ENCODE measurements at regions not wholly inside any gene's neighbourhood (a gene's known extent, or its start where the extent isn't known, plus 50 kb on each side); places are given as distances from the start of the nearest gene placed in this dataset.

DNA sequence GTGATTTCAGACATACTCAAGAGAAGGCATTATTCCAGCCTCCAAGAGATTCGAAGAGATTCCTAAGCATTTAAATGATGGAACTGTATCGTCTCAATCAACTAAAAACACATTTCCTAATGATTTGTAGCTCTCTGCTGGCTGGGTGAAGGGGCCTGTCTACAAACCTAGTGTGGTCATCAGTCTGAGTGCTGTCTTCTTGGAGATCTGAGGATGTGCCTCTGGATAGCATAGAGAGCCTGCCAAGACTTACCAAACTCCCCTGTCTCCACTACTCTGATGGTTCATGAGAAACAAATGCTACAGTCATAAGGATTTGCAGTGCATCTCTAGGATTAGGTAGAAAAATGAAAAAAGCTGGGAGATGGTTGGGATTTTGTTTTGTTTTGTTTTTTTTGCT, 176.9 kb upstream of the CITED2 start:
- FAIRE-seq = no peak
- DNase-seq (ENCODE audit: low spot score in 2 of 2) = no peak

DNA sequence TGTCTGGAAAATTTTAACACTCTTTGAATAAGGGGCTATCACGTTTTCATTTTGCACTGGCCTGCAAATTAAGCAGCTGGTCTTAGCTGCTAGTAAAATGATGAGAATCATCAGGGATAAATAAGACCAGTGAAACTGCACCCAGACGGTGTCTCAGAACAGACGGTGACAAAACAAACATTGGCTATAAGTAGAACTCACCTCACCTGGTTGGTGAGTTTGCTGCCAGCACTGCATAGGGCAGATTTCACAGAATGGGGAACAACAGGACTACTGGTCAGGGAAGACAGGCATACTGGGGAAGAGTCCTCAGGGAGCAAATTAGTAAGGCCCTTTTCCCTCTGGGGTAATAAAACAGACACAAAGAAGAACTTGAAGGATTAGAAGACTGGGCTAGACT, 175.9 kb upstream of the CITED2 start:
- no peak for DNase-seq (ENCODE audit: low spot score in 2 of 2)
- no peak for FAIRE-seq

DNA sequence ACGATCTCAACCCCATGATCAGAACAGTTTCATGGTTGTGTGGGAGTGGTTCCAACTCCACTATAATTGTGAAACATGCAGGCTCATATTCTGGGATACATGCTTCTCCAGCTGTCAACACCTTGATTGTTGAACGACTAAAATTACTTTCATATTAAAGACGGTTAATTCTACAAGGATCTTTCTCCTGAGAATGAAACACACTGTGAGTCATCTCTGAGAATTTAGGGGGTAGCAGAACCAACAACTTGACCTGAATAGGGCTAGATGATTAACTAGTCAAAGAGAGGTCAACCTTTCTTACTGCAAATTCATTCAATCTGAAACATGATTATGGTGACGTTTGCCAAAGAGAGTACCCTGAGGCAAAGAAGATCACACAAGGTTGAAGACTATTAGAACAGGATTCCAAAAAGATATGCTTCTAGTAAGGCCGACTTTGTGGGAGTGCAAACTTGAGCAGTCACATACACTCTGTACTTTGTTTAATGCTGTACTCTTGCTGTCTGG, 175.2 kb upstream of the CITED2 start:
- DNase-seq (ENCODE audit: low spot score in 2 of 2) = no peak
- no peak for FAIRE-seq

DNA sequence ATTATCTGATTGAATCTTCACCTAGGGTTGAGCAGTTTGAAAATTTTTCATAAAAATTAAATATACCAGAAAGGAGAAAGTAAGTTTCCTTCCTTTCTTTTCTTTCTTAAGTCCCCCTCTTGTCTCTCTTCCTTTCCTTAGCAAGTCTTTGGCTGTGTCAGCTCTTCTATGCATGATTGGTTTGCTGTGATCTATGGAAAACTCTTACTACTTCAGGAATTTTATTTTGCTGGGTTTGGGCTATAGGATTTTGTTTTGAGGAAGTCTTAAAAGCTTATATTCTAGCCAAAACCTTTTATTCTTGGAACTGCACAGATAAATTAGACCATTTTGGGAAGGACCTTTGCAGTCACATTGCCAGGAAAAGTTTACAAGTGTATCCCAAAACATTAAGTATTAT, 173.4 kb upstream of the CITED2 start:
- no peak for DNase-seq (ENCODE audit: low spot score in 2 of 2)
- FAIRE-seq = no peak

DNA sequence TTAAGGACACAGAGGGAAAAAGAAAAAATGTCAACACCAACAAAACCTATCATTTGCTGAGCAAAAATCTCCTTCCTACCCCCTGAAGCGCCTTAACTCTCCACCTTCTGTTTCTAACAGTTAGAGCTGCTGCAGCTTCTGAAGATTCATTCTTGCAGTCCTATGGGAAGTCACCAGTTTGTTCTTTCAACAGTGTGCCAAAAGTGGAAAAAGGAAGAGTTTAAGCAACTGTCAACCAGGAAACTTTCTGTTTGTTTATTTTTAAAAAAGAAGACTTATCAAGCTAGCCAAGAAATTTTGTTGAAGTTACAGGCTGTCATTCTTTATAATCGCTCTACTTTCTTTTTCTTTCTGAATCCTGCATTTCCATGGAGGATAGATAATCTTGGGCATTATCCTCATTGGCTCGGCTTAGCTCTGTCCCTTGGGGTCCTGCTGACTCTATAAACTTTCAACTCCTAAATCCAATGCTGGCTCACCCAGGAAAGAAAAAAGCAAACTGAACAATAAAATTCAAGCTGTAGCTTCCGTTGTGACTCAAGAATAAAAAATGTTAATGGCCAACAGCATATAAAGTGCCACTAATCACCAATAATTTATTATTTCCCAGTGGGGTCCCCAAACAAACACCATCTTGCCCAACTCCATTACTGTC, 172.8 kb upstream of the CITED2 start:
- DNase-seq (ENCODE audit: low spot score in 2 of 2) = no peak
- FAIRE-seq = no peak

DNA sequence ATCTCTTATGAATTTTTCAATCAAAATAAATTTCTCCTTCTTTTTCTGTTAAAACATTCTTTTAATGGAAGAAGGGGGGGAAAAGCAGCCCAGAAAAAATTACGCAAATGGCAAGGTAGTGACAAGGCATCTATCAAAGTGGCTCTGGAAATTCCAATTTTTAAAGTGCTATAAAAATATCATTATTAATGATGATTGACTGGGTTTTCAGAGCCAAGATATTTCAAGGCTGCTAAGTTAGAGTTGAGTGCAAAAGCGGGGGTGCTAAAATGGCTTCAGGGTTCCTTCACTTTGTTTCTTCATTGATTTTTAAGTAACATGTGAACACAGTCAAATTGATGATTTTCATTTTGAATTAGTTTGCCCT, 171.6 kb upstream of the CITED2 start:
- no peak for FAIRE-seq
- DNase-seq (ENCODE audit: low spot score in 2 of 2) = no peak

DNA sequence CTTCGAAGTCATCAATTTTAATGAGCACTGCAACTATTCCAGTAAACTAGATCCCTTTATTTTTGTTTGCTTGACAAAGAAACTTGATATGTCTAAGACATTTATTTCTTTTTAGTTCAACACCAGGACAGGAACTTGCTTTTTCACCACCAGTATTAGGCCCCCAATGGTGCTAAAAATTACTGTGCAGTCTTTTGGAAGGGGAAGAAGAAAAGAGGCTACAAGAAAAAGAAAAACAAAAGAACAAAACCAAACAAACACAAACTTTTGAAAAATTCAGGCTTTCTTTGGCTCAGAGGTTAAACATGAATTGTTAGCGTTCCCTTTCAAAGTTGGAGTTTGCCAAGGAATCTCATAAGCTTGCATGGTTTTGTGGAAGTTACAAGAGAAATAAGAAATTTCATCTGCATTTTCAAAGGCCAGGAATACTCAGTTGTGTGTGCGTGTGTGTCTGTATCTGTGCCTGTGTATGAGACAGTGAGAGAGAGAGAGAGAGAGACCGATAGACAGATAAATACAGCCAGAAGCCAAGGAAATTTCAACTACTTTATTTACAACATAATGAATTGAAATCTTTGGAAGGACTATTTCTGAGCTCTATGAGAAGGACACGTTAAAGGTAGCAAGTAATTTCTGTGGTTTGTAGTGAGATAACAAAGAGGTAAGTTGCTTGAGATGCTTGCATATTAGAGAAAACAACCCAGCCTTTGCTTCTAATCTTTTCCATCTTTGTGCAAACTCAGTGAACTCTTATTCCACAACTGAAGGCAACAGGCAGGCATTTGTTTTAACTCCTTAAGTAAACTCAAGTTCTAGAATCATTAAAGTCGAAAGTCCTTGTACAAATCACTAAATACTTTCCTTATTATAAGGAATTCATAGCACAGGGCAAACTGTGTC, 171.0 kb upstream of the CITED2 start:
- DNase-seq (ENCODE audit: low spot score in 2 of 2) (no peak), FAIRE-seq (no peak)

DNA sequence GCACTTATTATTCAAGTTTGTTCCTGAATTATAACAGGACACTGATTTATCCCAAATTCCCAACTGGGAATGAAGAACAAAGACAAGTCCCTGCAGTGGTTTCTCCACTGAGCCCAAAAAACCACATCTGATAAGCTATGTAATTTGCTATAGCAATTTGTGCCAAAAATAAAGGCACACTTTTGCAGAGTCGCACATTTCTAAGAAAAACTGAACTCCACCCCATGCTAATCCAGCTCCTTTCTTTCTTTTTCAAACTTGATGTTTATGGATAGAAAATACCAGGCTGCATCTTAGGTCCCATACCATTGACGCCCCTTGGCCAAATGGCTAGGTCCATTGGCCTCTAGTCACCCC, 170.2 kb upstream of the CITED2 start:
- FAIRE-seq (no peak), DNase-seq (ENCODE audit: low spot score in 2 of 2) (no peak)

DNA sequence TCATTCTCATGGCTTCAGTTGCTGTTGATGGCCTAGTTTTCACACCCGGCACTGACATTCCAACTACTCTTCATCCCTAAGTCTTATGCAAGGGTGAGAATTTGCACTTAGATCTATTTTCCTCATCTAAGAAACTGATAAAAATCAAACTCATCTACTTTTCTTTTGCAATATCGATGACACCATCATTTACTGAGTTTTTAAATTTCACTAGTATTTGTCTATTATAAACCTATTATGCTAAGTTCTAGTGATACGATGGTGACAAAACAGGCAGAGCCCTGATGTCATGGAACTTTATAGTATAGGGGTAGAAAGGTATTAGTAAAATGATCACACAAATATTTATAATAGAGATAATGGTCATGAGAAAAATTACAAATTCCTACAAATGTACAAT, 167.9 kb upstream of the CITED2 start:
- FAIRE-seq = no peak

DNA sequence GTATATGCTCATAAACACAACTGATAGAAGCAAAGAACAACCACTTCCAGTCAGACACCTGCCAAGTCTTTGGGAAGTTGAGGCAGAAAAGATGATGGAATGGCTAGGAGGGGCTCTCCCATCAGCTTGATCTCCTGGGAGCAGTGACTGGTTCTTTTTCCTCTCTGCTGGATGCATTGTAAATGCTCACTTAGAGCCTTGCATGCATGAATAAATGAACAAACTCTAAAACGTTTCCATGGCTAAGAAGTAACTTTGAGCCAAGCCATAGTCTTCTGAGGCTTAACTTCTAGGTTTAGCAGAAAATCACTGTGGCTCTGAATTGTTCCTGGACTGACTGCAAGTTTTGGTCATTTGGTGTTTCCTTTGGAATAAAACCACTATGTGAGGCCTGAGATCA, 166.4 kb upstream of the CITED2 start:
- no peak for FAIRE-seq
- no peak for DNase-seq (ENCODE audit: low spot score in 2 of 2)

More for the DNA sequence above, 167.9 kb upstream of the CITED2 start:
- no peak for DNase-seq (ENCODE audit: low spot score in 2 of 2)

DNA sequence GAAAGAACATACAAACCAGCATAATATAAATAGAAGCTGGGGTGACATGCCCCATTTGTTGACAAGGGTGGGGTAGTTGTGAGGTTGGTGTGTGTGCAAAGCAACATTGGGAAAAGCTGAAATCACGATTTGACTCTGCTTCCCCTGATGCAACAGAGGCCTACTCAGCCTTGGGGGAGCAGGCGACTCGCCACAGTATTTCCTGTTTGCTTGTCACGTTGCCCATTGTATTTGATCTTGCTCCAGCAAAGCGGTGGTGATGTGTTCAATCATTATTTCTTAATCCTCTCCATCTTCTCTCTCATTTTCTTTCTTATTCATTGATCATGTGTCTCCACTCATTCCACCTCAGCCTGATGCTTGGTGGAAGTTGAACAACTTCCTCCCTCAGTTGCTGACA, 165.8 kb upstream of the CITED2 start:
- FAIRE-seq (no peak), DNase-seq (ENCODE audit: low spot score in 2 of 2) (no peak)

DNA sequence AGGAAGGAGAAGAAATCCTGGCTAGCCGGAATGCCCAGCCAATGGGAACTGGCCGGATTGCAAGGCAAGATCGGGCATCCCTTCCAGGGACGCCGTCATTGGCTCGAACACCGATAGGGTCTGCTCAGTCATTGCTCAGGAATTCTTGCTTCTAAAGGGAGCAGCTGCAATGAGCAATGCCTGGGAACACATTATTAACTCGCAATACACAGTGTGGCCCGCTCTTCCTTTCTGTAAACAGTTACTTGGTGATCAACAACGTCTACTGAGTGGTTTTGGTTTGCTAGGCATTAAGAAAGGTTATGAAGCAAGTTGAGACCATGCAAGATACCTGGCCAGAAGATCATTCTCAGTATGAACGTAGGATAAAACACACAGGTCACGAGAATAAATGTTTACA, 165.4 kb upstream of the CITED2 start:
- DNase-seq (ENCODE audit: low spot score in 2 of 2) = no peak
- FAIRE-seq = no peak

DNA sequence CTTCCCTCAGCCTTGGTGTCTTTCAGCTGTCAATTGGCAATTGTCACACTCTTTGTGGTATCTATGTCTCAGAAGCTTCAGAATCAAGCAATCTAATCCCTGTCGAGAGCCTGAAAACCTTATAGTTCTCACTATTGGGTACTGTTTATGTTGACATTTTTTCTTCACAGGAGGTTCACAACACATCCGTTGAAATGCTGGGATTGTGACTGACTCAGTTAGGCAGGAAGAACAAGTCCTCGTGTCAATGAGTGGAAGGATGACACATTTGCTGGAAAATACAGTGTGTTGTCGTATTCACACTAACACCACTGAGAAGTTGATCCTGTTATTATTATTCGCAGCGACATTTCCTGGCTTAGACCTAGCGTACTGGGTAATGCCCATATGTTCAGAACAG, 163.9 kb upstream of the CITED2 start:
- no peak for FAIRE-seq
- DNase-seq (ENCODE audit: low spot score in 2 of 2) = no peak

DNA sequence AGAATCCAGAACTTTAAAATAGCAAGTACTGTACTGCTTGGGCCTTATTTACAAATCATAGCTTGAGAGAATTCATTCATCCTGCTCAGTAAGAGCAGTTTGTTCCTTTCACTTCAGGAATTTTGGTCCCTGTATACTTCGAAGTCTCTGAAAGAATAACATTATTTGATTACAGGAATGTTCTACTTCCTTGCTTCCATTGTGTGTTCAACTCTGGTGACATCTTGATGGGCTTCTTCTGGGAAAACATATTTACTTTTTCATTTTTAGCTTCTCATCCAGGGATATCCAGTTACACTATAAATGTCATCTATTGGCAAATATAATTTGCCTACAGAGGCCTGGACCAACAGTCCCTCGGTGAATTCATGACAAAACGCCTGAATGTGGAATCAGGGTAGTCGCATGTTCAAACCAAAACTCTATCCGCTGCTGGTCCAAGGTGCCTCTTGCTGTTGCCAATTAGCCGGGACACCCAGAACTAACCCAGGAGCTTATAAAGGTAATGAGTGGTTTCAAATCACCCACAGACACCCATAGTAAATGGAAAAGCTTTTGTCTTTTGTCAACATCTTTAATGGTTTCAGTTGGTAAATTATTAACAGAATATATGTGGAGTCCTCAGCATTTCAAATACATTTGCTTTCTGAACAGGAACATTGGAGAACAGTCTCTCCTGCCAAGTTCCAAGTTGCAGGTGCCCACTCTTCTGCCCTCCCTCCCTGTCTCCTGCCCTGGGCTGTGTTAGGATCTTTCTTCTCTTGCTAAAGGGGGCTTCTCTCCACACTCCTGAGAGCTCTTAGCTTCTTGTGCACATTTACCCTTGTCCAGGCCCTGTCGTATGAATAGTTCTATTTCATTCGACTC, 162.5 kb upstream of the CITED2 start:
- FAIRE-seq = no peak
- DNase-seq (ENCODE audit: low spot score in 2 of 2) = no peak

DNA sequence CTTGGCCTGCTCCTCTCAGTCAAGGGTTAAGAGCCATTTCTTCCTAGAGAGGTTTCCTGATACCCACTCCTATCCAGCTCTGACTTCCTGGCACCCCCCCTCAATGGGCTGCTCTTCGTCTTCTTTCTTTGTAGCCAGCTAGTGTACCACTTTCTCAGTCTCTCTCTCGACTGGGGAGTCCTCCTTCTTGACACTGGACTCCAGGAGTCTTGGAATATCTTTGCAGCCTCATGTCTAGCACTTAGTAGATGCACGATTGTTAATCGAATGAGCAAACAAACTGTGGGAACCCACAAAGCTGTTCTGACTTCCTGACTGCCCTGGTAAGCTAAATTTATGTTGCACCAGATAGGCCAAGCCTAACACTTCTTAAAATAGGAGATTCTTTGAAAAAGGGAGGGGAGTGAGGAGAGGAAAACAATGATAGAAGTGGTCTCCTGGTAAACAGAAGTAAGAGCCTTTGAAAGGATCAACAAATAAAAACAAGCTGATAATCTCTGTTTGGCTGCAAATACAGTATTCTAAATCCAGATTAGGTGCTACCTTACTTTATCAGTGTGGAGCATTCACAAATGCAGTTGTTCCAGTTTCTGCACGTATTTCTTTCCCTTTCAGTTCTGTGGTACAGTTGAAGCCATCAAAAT, 160.1 kb upstream of the CITED2 start:
- FAIRE-seq = no peak
- DNase-seq (ENCODE audit: low spot score in 2 of 2) = no peak

DNA sequence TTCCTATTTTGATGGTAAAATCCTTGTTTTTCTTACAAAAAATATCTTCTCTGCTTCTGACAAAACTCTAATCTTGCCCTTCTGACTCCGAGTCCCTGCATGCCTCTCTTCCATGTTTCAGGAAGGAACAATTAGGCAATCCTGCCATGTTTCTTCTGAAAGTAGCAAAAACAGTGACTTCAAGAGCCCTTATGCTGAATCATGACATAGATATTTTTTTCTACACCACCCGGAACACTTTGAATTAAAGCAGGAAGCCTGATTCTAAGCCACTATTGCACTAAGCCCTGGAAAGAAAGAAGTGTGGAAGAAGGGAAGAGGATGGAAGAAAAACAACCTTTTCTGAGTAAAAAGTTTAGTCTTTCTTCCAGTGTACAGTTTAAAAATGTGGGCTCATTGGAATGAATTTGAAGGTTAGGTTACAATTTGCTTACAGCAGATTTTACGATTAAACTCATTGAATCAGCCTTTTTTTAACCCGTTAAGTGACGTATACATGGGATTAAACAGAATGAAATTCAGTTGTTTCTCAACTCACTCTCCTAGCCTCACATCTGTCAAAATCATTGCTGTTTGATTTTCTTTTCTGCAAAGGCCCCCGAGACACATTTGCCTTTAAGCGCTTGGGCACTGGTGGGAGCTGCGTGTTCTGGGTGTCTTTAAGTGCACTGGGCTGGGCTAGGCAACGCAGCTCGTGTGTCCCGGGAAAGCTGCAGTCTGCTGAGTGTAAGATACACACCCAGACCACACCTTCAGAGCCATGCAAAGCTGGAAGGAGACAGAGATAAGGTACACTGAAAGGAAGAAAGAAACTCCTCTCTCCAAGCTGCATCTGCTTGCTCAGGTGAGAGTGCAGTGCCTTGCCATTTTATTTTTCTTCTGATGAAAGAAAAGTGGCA, 159.4 kb upstream of the CITED2 start:
- no peak for DNase-seq (ENCODE audit: low spot score in 2 of 2)
- no peak for FAIRE-seq

DNA sequence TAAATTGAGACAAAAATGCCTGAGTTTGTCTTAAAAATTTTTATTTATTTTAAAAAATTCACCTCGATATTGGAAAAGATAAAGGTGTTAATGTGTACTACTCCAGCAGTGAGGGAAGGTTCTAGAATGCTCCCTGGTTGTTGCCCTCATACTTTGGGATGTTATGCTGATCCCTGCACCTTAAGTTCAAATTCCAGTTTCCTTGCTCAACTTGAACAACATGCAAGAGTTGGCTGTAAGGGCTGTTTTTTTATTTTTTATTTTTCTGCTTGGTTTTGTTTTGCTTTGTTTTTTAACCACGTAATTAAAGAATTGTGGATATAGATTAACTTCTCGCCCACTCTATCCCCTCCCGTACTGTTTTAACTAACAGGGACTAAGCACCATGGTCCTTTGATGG, 158.7 kb upstream of the CITED2 start:
- FAIRE-seq = no peak
- no peak for DNase-seq (ENCODE audit: low spot score in 2 of 2)

DNA sequence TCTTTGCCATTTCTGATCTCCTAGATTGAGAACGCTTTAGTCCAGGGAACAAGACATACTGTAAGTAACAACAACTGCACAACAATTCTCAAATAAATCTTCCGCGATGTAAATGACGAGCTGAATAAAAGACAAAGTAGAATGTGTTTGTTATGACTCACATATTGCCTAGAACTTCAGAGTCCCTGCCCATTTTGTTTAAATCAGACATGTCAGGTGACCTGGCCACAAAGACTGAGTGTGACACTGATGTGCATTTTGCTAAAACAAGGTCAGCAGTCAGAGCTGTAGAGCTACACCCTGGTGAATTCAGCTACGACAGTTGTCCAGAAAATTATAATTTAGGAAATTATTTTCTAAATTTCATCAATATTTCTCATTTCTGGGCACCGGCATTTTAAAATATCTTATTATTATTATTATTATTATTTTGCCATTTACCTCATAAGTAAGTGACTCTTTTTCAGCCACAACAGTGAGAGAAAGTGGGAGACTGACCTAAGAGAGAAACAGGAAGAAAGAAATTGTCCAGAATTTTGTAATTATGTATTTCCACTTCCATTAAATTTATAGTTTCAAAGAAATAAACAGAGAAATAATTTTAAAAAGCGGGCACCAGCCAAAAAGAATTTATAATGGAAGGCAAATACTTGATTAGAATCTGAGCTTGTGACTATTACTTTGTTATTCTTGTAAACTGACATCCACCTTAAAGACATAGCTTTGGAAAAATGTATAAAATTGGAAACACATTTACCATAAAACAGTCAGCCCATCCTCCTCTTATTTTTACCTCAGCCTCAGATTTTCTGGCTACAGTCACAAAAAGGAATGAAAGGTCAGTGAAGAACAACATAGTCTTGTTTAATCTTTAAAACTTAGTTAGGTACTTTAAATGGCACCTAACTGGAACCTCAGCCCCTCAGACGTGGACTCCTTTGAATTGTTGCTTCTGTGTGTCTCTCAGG, 157.0 kb upstream of the CITED2 start:
- no peak for FAIRE-seq
- no peak for DNase-seq (ENCODE audit: low spot score in 2 of 2)

Measured in frontal cortex (tissue), 3 donors.